Spleen (tissue), 11 donors: ENCODE measurements at regions not wholly inside any gene's neighbourhood (a gene's known extent, or its start where the extent isn't known, plus 50 kb on each side); places are given as distances from the start of the nearest gene placed in this dataset.

Experiments used
- DNase-seq: peaks from one replicate; pipeline ENCODE4 v3.0.0-alpha.2; 2020
- H3K27ac ChIP-seq, 8 donors: fragments of 200-600 bp; sonication (generic) in 7 of 8; 1 replicate in 4 of 8; 2 replicates in 4 of 8; pipeline versions ENCODE4 v1.5.0 to v1.8.0; 2016 to 2021; ENCODE audit warnings: inconsistent platforms in 4 of 8, mild to moderate bottlenecking in 4 of 8, moderate library complexity in 1 of 8
- H3K27me3 ChIP-seq, 7 donors: fragments of 200-600 bp; sonication (generic) in 6 of 7; replicated peaks in 1 of 7; 1 replicate in 4 of 7; 2 replicates in 3 of 7; pipeline versions ENCODE4 v1.5.0 to v1.8.0; 2016 to 2021; ENCODE audit warnings: inconsistent platforms in 3 of 7, mild to moderate bottlenecking in 1 of 7
- H3K36me3 ChIP-seq, 6 donors: fragments of 200-600 bp; sonication (generic) in 5 of 6; 1 replicate in 4 of 6; 2 replicates in 2 of 6; pipeline versions ENCODE4 v1.5.0 to v1.8.0; 2016 to 2021; ENCODE audit warnings: inconsistent platforms in 2 of 6
- H3K4me1 ChIP-seq, 6 donors: fragments of 200-600 bp; sonication (generic) in 5 of 6; 1 replicate in 3 of 6; 2 replicates in 3 of 6; pipeline versions ENCODE4 v1.5.0 to v1.8.0; 2016 to 2021; ENCODE audit warnings: inconsistent platforms in 3 of 6
- H3K4me3 ChIP-seq, 8 donors: fragments of 200-600 bp; sonication (generic) in 7 of 8; 1 replicate in 4 of 8; 2 replicates in 4 of 8; pipeline versions ENCODE4 v1.5.0 to v1.8.0; 2016 to 2021; ENCODE audit warnings: inconsistent platforms in 4 of 8, mild to moderate bottlenecking in 4 of 8, moderate library complexity in 2 of 8
- H3K9me3 ChIP-seq, 8 donors: fragments of 200-600 bp; sonication (generic) in 7 of 8; 1 replicate in 4 of 8; 2 replicates in 4 of 8; pipeline versions ENCODE4 v1.5.0 to v1.8.0; 2016 to 2021; ENCODE audit warnings: inconsistent platforms in 4 of 8
- POLR2A ChIP-seq, 3 donors: fragments of 450-650 bp; IDR thresholded peaks; one replicate each; pipeline ENCODE4 v1.5.1; 2017; ENCODE audit warnings: antibody characterized with exemption in 3 of 3, mild to moderate bottlenecking in 1 of 3
- POLR2AphosphoS5 ChIP-seq, 3 donors: sonication (generic); formaldehyde crosslinking; IDR thresholded peaks; one replicate each; pipeline ENCODE4 v1.5.1; 2017; ENCODE audit warnings: antibody characterized with exemption in 3 of 3
- WGBS, 5 donors: extraction: QIAGEN DNeasy Blood & Tissue Kit in 3 of 5; methylation state at CpG; one replicate each; pipeline versions ENCODE4 v1.1.5 to v1.1.7; 2013 to 2018; 5-methylcytosine and 5-hydroxymethylcytosine counted together
- intact Hi-C: fragments of 100-400 bp; cut with DNase I; formaldehyde crosslinking; loops from one replicate; pipeline ENCODE4 v1.15.0; 2023; ENCODE audit warnings: low total_unique reads
- TF ChIP-seq, protein P1 (sequence below), 11 experiments: fragments of 200-600 bp in 7 of 11; fragments of 450-650 bp in 4 of 11; sonication (generic) in 4 of 11; IDR thresholded peaks in 8 of 11; conservative IDR thresholded peaks in 3 of 11; 1 replicate in 7 of 11; 2 replicates in 4 of 11; pipeline versions ENCODE4 v1.4.0 to v1.8.0; 2016 to 2021; ENCODE audit warnings: antibody characterized with exemption in 11 of 11, inconsistent platforms in 4 of 11, mild to moderate bottlenecking in 1 of 11
- donor health status: healthy with polysubstance abuse.
- donor health status: DM: no; HTN: no; CAD: no; lungs with moderate emphysema.
- donor health status: DM: no; HTN: no; CAD: no.
- donor health status: Bipolar disorder and iron deficiency.
- donor health status: healthy.
- donor health status: DM: no; HTN: no; CAD: no.
- donor health status: DM: yes; HTN: yes; CAD: no.

GRCh38 chr13:89940383-89940782, 1407.1 kb upstream of the MIR17HG start:
- H3K4me1 ChIP-seq: no peaks in the 10 kb centered on the region
- 52 to 76% (median 76%) methylated on average over 1 of the region's 1 CpG for WGBS, 5 donors
- intact Hi-C loops: no loop called here

GRCh38 chr13:89943139-89943538, 1404.3 kb upstream of the MIR17HG start:
- no peaks in the 10 kb centered on the region for H3K4me1 ChIP-seq
- no peak for TF ChIP-seq POLR2A (IDR thresholded peaks at IDR 0.05)
- TF ChIP-seq, protein P1, sequence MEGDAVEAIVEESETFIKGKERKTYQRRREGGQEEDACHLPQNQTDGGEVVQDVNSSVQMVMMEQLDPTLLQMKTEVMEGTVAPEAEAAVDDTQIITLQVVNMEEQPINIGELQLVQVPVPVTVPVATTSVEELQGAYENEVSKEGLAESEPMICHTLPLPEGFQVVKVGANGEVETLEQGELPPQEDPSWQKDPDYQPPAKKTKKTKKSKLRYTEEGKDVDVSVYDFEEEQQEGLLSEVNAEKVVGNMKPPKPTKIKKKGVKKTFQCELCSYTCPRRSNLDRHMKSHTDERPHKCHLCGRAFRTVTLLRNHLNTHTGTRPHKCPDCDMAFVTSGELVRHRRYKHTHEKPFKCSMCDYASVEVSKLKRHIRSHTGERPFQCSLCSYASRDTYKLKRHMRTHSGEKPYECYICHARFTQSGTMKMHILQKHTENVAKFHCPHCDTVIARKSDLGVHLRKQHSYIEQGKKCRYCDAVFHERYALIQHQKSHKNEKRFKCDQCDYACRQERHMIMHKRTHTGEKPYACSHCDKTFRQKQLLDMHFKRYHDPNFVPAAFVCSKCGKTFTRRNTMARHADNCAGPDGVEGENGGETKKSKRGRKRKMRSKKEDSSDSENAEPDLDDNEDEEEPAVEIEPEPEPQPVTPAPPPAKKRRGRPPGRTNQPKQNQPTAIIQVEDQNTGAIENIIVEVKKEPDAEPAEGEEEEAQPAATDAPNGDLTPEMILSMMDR (IDR thresholded peaks at IDR 0.05 in 8 of 11, conservative IDR thresholded peaks at IDR 0.05 in 3 of 11): no peak
- TF ChIP-seq POLR2AphosphoS5 (IDR thresholded peaks at IDR 0.05): no peak
- intact Hi-C loops: no loop called here
- no peaks in the 10 kb centered on the region for H3K36me3 ChIP-seq
- peaks cover 0 to 9% (median 0%) of the 10 kb centered on the region in 8 donors for H3K9me3 ChIP-seq
- H3K27ac ChIP-seq: no peak overlapping the region
- DNase-seq: no peak
- no peak overlapping the region for H3K4me3 ChIP-seq
- H3K27me3 ChIP-seq: no peaks in the 10 kb centered on the region

More at GRCh38 chr13:89940383-89940782, 1407.1 kb upstream of the MIR17HG start:
- TF ChIP-seq POLR2AphosphoS5 (IDR thresholded peaks at IDR 0.05) (no peak), POLR2A (IDR thresholded peaks at IDR 0.05) (no peak)
- Histone ChIP-seq H3K27me3 (no peaks in the 10 kb centered on the region), H3K36me3 (no peaks in the 10 kb centered on the region), H3K4me3 (no peak overlapping the region), H3K9me3 (peaks cover 0 to 7% (median 0%) of the 10 kb centered on the region in 8 donors), H3K27ac (no peak overlapping the region)
- DNase-seq: no peak

DNA sequence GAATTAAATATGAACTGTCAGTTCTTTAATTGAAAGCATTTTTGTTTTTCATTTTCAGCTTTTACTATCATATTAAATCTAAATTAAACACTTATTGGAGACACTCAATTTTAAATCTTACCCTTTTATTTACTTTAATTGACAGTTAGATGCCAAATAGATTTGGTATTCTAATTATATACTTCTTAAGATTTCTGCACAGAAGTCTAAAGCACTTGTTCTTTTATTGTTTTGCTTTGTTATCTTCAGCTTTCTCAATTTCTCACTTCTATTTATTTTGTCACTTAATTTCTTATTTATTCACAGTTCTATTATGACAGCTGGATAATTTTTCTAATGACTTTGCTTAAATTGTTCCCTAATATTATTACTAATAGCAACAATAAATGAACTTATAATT, 1397.3 kb upstream of the MIR17HG start:
- no peak overlapping the region for H3K4me3 ChIP-seq
- no peaks in the 10 kb centered on the region for H3K36me3 ChIP-seq
- H3K27ac ChIP-seq: no peak overlapping the region
- no peaks in the 10 kb centered on the region for H3K27me3 ChIP-seq
- DNase-seq: no peak
- H3K9me3 ChIP-seq: peaks cover 0 to 12% (median 0%) of the 10 kb centered on the region in 8 donors
- no peaks in the 10 kb centered on the region for H3K4me1 ChIP-seq
- intact Hi-C loops: no loop called here
- TF ChIP-seq, protein P1 (IDR thresholded peaks at IDR 0.05 in 8 of 11, conservative IDR thresholded peaks at IDR 0.05 in 3 of 11): no peak
- TF ChIP-seq POLR2AphosphoS5 (IDR thresholded peaks at IDR 0.05) (no peak), POLR2A (IDR thresholded peaks at IDR 0.05) (no peak)

GRCh38 chr13:89951341-89951740, 1396.1 kb upstream of the MIR17HG start:
- Histone ChIP-seq H3K27ac (no peak overlapping the region), H3K9me3 (peaks cover 0 to 12% (median 0%) of the 10 kb centered on the region in 8 donors), H3K4me1 (no peaks in the 10 kb centered on the region), H3K4me3 (no peak overlapping the region), H3K27me3 (no peaks in the 10 kb centered on the region), H3K36me3 (no peaks in the 10 kb centered on the region)
- no peak for DNase-seq
- WGBS, 5 donors: 86 to 98% (median 89%) methylated on average over 3 of the region's 3 CpGs
- TF ChIP-seq POLR2A (IDR thresholded peaks at IDR 0.05) (no peak), POLR2AphosphoS5 (IDR thresholded peaks at IDR 0.05) (no peak)
- TF ChIP-seq, protein P1 (IDR thresholded peaks at IDR 0.05 in 8 of 11, conservative IDR thresholded peaks at IDR 0.05 in 3 of 11): no peak
- intact Hi-C loops: no loop called here

DNA sequence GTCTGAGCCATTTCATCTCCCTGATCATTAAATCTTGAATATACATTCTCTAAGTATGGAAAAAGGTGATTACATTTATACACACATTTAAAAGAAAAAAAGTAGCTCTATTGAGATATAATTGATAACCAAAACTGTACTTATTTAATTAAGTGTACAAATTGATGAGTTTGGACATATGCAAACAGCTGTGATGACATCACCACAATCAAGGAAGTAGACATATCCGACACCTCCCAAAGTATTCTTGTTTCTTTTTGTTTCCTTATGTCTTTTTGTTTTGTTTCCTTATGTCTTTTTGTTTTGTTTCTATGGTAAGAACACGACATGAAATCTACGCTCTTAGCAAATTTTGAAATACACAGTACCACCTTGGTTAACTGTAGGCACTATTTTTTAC, 1393.9 kb upstream of the MIR17HG start:
- Histone ChIP-seq H3K36me3 (no peaks in the 10 kb centered on the region), H3K27ac (no peak overlapping the region), H3K9me3 (peaks cover 0 to 9% (median 0%) of the 10 kb centered on the region in 8 donors), H3K4me1 (no peaks in the 10 kb centered on the region), H3K4me3 (no peak overlapping the region), H3K27me3 (no peaks in the 10 kb centered on the region)
- intact Hi-C loops: no loop called here
- no peak for TF ChIP-seq POLR2AphosphoS5 (IDR thresholded peaks at IDR 0.05)
- TF ChIP-seq, protein P1 (IDR thresholded peaks at IDR 0.05 in 8 of 11, conservative IDR thresholded peaks at IDR 0.05 in 3 of 11): no peak
- TF ChIP-seq POLR2A (IDR thresholded peaks at IDR 0.05): no peak
- 82 to 91% (median 84%) methylated on average over 3 of the region's 3 CpGs for WGBS, 5 donors
- no peak for DNase-seq
